PC-9 (cell line): ENCODE measurements at regions not wholly inside any gene's neighbourhood (a gene's known extent, or its start where the extent isn't known, plus 50 kb on each side); places are given as distances from the start of the nearest gene placed in this dataset.

Experiments used
- BruUV-seq: library from RNA; stranded (reverse); fragments of 400-500 nt; replicated peaks from 2 replicates; lab custom pipeline; 2021; lab: Mats Ljungman, UMichigan
- CTCF ChIA-PET: fragments of 300-600 bp; sonication (Branson Sonifier 250); formaldehyde crosslinking; loops from one replicate; lab custom pipeline; 2022; ENCODE audit warnings: antibody characterized with exemption; lab: Charles Lee
- POLR2A ChIA-PET: fragments of 300-600 bp; sonication (Branson Sonifier 250); formaldehyde crosslinking; loops from one replicate; lab custom pipeline; 2022; ENCODE audit warnings: antibody characterized with exemption; ENCODE audit not compliant: unreplicated experiment; lab: Charles Lee
- DNase-seq, 2 experiments: peaks; one replicate each; pipeline versions ENCODE4 v3.0.0 to v3.0.0-alpha.2; 2015 to 2022; ENCODE audit warnings: mixed read lengths in 1 of 2
- H2AFZ ChIP-seq: fragments of 200-600 bp; sonication (generic); 2 replicates; pipeline ENCODE4 v1.8.1; 2017; ENCODE audit warnings: antibody characterized with exemption
- H3F3A ChIP-seq: fragments of 200-600 bp; sonication (generic); 2 replicates; pipeline ENCODE4 v1.8.1; 2017; ENCODE audit warnings: antibody characterized with exemption, mild to moderate bottlenecking, low read depth; ENCODE audit not compliant: insufficient read depth
- H3K27ac ChIP-seq: fragments of 200-600 bp; sonication (generic); 2 replicates; pipeline ENCODE4 v1.6.1; 2016; ENCODE audit warnings: mixed run types
- H3K27me3 ChIP-seq: fragments of 200-600 bp; sonication (generic); 2 replicates; pipeline ENCODE4 v1.6.1; 2016; ENCODE audit warnings: low read depth, mixed run types; ENCODE audit not compliant: insufficient read depth
- H3K36me3 ChIP-seq: fragments of 200-600 bp; sonication (generic); 2 replicates; pipeline ENCODE4 v1.6.1; 2016; ENCODE audit warnings: low read depth, mixed run types
- H3K4me1 ChIP-seq: fragments of 200-600 bp; sonication (generic); replicated peaks from 2 replicates; pipeline ENCODE4 v1.6.1; 2016; ENCODE audit warnings: mixed run types; ENCODE audit not compliant: insufficient read depth
- H3K4me2 ChIP-seq: fragments of 200-600 bp; sonication (generic); 2 replicates; pipeline ENCODE4 v1.6.1; 2017; ENCODE audit warnings: mixed run types
- H3K4me3 ChIP-seq: fragments of 200-600 bp; sonication (generic); 2 replicates; pipeline ENCODE4 v1.6.1; 2016; ENCODE audit warnings: mixed run types
- H3K79me2 ChIP-seq: fragments of 200-600 bp; sonication (generic); 2 replicates; pipeline ENCODE4 v1.6.1; 2017; ENCODE audit warnings: low read depth, mixed run types
- H3K9me2 ChIP-seq: fragments of 200-600 bp; sonication (generic); 2 replicates; pipeline ENCODE4 v1.8.1; 2017; ENCODE audit warnings: mild to moderate bottlenecking; ENCODE audit not compliant: insufficient read depth
- H3K9me3 ChIP-seq: fragments of 200-600 bp; sonication (generic); 2 replicates; pipeline ENCODE4 v1.8.1; 2016; ENCODE audit warnings: low read depth; ENCODE audit not compliant: insufficient read depth
- H4K20me1 ChIP-seq: fragments of 200-600 bp; sonication (generic); 2 replicates; pipeline ENCODE4 v1.8.1; 2017; ENCODE audit not compliant: insufficient read depth
- CTCF ChIP-seq: fragments of 200-600 bp; sonication (generic); conservative IDR thresholded peaks from 2 replicates; pipeline ENCODE4 v1.6.1; 2017; ENCODE audit warnings: mixed run types, antibody characterized with exemption, mild to moderate bottlenecking, moderate library complexity
- EZH2 ChIP-seq: fragments of 200-600 bp; sonication (generic); IDR thresholded peaks from 2 replicates; pipeline ENCODE4 v1.8.0; 2017; ENCODE audit warnings: antibody characterized with exemption, low read depth
- intact Hi-C: fragments of 100-400 bp; cut with micrococcal nuclease; formaldehyde crosslinking; loops from one replicate; pipeline ENCODE4 v1.10.0; 2022; ENCODE audit not compliant: unreplicated experiment

DNA sequence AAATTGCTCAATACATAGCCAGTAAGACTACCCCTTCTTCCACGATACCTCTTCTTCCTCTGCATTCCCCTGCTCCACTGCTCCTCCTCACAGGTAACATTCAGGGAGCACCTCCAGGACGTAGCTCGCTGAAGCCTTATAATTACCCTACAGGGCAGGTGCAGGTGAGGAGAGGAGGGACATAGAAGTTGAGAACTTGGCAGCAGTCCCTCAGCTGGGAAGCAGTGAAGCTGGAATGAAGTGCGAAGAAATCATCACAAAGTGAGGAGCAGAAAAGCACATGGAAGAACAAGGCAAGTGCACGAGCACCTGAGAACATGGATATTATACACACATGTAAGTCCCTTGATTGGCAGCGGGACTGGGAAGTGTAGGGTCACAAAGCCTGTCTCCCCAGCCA lies 118.2 kb downstream of the HSD17B3 start:
- Histone ChIP-seq H4K20me1 (no peaks in the 10 kb centered on the region), H3K36me3 (no peaks in the 10 kb centered on the region), H3K4me1 (no peaks in the 10 kb centered on the region), H3K27ac (no peak overlapping the region), H3K79me2 (no peaks in the 10 kb centered on the region), H3K9me3 (no peaks in the 10 kb centered on the region; the same call in 1 of the 2 replicates), H3K9me2 (no peaks in the 10 kb centered on the region), H3K4me2 (no peak overlapping the region), H3K4me3 (no peak overlapping the region), H3F3A (no peaks in the 10 kb centered on the region), H2AFZ (no peak overlapping the region), H3K27me3 (peaks cover 60% of the 10 kb centered on the region)
- TF ChIP-seq CTCF (no peak), EZH2 (no peak)
- ChIA-PET POLR2A (no interaction called here), CTCF (no interaction called here)
- intact Hi-C loops, result no loop called here
- DNase-seq, result no peak
- BruUV-seq, result no TSS peak

GRCh38 chr9:96178153-96178552 lies 123.8 kb downstream of the HSD17B3 start:
- BruUV-seq, result no TSS peak
- peaks cover 94% of the 10 kb centered on the region for H3K27me3 ChIP-seq
- intact Hi-C loops, result no loop called here

GRCh38 chr9:96177719-96178028 lies 124.3 kb downstream of the HSD17B3 start:
- DNase-seq, result no peak
- intact Hi-C loops, result no loop called here
- no peak for TF ChIP-seq EZH2
- TF ChIP-seq CTCF, result no peak
- H3K27me3 ChIP-seq, result peaks cover 94% of the 10 kb centered on the region
- no peak overlapping the region for H3K4me2 ChIP-seq
- H2AFZ ChIP-seq, result no peak overlapping the region
- H3K79me2 ChIP-seq, result no peaks in the 10 kb centered on the region
- no peaks in the 10 kb centered on the region for H3F3A ChIP-seq
- POLR2A ChIA-PET, result interaction anchor here (0.6 kb wide), 1 partner anchor 566 kb away, joined by 3 read pairs; no protein-coding TSS in a partner anchor
- CTCF ChIA-PET, result no interaction called here
- no peaks in the 10 kb centered on the region for H3K9me2 ChIP-seq
- H3K27ac ChIP-seq, result no peak overlapping the region
- no TSS peak for BruUV-seq
- H3K4me1 ChIP-seq, result no peaks in the 10 kb centered on the region
- H4K20me1 ChIP-seq, result no peaks in the 10 kb centered on the region
- no peak overlapping the region for H3K4me3 ChIP-seq
- H3K36me3 ChIP-seq, result no peaks in the 10 kb centered on the region
- no peaks in the 10 kb centered on the region for H3K9me3 ChIP-seq

More at GRCh38 chr9:96178153-96178552, 123.8 kb downstream of the HSD17B3 start:
- CTCF ChIA-PET, result no interaction called here
- Histone ChIP-seq H4K20me1 (no peaks in the 10 kb centered on the region), H3K27ac (no peak overlapping the region), H3K4me2 (no peak overlapping the region), H2AFZ (no peak overlapping the region), H3F3A (no peaks in the 10 kb centered on the region), H3K79me2 (no peaks in the 10 kb centered on the region), H3K9me3 (no peaks in the 10 kb centered on the region), H3K9me2 (no peaks in the 10 kb centered on the region), H3K4me1 (no peaks in the 10 kb centered on the region), H3K4me3 (no peak overlapping the region), H3K36me3 (no peaks in the 10 kb centered on the region)
- DNase-seq, result no peak
- POLR2A ChIA-PET, result interaction anchor here (0.6 kb wide), 1 partner anchor 566 kb away, joined by 3 read pairs; no protein-coding TSS in a partner anchor
- no peak for TF ChIP-seq EZH2
- TF ChIP-seq CTCF, result no peak
